ENCODE measurements at regions not wholly inside any gene's neighbourhood (a gene's known extent, or its start where the extent isn't known, plus 50 kb on each side); places are given as distances from the start of the nearest gene placed in this dataset.

DNA sequence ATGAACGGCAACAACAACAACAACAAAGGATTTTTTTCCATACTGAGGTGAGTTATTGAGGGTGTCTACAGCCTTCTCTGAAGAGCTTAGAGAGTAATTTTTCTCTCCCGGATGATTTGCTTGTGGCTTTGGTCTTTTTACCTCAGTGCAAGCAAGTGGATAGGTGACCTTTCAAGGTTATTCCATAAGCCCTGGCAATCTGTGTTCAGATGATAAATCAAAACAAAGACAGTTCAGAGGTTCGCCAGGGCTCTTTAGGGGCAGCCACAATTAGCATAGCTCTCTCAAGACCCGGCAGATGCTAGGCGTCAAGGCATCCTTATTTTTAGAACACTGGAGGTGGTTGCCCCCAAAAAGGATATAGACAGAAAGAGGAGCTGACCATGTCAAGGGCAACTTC lies 417.9 kb upstream of the C9orf72 start:
- no TSS peak for BruUV-seq (replicated peaks)
- Histone ChIP-seq H4K20me1 (ENCODE audit: insufficient read depth) (no peaks in the 10 kb centered on the region), H3K4me3 (no peak overlapping the region), H3K9me3 (ENCODE audit: insufficient read depth, low read depth) (no peaks in the 10 kb centered on the region), H3K4me2 (no peak overlapping the region), H3K9me2 (ENCODE audit: insufficient read depth) (no peaks in the 10 kb centered on the region), H3K27ac (no peak overlapping the region), H3F3A (ENCODE audit: insufficient read depth, low read depth) (no peaks in the 10 kb centered on the region), H2AFZ (no peak overlapping the region), H3K36me3 (ENCODE audit: low read depth) (no peaks in the 10 kb centered on the region), H3K4me1 (replicated peaks; ENCODE audit: insufficient read depth) (no peaks in the 10 kb centered on the region), H3K27me3 (ENCODE audit: insufficient read depth, low read depth) (no peaks in the 10 kb centered on the region), H3K79me2 (ENCODE audit: low read depth) (no peaks in the 10 kb centered on the region)
- ChIA-PET POLR2A (ENCODE audit: unreplicated experiment) (no interaction called here), CTCF (no interaction called here)
- TF ChIP-seq EZH2 (IDR thresholded peaks at IDR 0.05; ENCODE audit: low read depth), result no peak
- TF ChIP-seq, protein P1, sequence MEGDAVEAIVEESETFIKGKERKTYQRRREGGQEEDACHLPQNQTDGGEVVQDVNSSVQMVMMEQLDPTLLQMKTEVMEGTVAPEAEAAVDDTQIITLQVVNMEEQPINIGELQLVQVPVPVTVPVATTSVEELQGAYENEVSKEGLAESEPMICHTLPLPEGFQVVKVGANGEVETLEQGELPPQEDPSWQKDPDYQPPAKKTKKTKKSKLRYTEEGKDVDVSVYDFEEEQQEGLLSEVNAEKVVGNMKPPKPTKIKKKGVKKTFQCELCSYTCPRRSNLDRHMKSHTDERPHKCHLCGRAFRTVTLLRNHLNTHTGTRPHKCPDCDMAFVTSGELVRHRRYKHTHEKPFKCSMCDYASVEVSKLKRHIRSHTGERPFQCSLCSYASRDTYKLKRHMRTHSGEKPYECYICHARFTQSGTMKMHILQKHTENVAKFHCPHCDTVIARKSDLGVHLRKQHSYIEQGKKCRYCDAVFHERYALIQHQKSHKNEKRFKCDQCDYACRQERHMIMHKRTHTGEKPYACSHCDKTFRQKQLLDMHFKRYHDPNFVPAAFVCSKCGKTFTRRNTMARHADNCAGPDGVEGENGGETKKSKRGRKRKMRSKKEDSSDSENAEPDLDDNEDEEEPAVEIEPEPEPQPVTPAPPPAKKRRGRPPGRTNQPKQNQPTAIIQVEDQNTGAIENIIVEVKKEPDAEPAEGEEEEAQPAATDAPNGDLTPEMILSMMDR (conservative IDR thresholded peaks at IDR 0.05), result no peak
- no peak for DNase-seq
- intact Hi-C loops (cut with micrococcal nuclease; ENCODE audit: unreplicated experiment), result no loop called here

DNA sequence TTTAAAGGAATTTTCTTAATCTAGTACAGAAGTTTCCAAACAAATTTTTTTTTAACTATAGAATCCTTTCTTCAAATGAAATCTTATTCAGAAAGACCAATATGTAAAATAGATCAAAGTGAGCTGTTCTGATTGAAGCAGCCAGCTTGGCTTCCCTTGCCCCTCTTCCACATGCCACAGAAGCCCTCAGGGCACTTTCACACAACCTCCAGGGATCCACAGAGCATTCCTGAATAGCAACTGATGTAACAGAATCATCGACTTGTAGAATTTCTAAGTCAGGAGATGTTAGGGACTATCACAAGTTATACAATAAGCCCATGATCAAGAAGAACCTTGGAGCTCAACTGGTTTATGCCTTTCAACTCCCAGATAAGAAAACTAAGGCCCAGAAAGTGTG lies 427.8 kb upstream of the C9orf72 start:
- Histone ChIP-seq H3K36me3 (ENCODE audit: low read depth) (no peaks in the 10 kb centered on the region), H4K20me1 (ENCODE audit: insufficient read depth) (no peaks in the 10 kb centered on the region), H3K4me2 (no peak overlapping the region), H3F3A (ENCODE audit: insufficient read depth, low read depth) (no peaks in the 10 kb centered on the region), H3K9me3 (ENCODE audit: insufficient read depth, low read depth) (no peaks in the 10 kb centered on the region), H3K27ac (no peak overlapping the region), H3K4me3 (no peak overlapping the region), H2AFZ (no peak overlapping the region), H3K4me1 (replicated peaks; ENCODE audit: insufficient read depth) (no peaks in the 10 kb centered on the region), H3K9me2 (ENCODE audit: insufficient read depth) (no peaks in the 10 kb centered on the region), H3K27me3 (ENCODE audit: insufficient read depth, low read depth) (no peaks in the 10 kb centered on the region), H3K79me2 (ENCODE audit: low read depth) (no peaks in the 10 kb centered on the region)
- intact Hi-C loops (cut with micrococcal nuclease; ENCODE audit: unreplicated experiment), result no loop called here
- DNase-seq, result no peak
- POLR2A ChIA-PET (ENCODE audit: unreplicated experiment), result no interaction called here
- no peak for TF ChIP-seq EZH2 (IDR thresholded peaks at IDR 0.05; ENCODE audit: low read depth)
- TF ChIP-seq, protein P1 (conservative IDR thresholded peaks at IDR 0.05), result no peak
- BruUV-seq (replicated peaks), result no TSS peak
- CTCF ChIA-PET, result no interaction called here

DNA sequence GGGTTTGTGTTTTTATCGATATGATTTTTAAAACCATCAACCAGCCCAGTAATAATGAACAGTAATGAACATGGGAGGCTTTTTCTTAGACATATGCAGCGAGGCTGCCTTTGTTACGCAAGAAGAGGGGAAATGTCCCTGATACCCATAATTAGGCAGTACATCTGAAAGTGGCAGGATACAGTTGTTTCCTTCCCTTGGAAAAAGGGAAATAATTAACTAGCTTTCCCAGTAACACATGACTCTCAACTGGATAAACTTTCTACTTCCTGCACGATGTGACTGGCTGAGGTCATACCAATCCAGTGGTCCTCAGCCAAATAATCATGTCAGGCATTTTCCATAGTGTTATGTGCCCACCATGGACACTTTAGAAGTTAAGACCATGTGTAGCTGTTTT lies 431.6 kb upstream of the C9orf72 start:
- H3K9me3 ChIP-seq (ENCODE audit: insufficient read depth, low read depth), result no peaks in the 10 kb centered on the region
- no peaks in the 10 kb centered on the region for H3K4me1 ChIP-seq (replicated peaks; ENCODE audit: insufficient read depth)
- no peaks in the 10 kb centered on the region for H3K36me3 ChIP-seq (ENCODE audit: low read depth)
- no peaks in the 10 kb centered on the region for H4K20me1 ChIP-seq (ENCODE audit: insufficient read depth)
- intact Hi-C loops (cut with micrococcal nuclease; ENCODE audit: unreplicated experiment), result no loop called here
- no peak overlapping the region for H2AFZ ChIP-seq
- H3K27ac ChIP-seq, result no peak overlapping the region
- no peaks in the 10 kb centered on the region for H3F3A ChIP-seq (ENCODE audit: insufficient read depth, low read depth)
- CTCF ChIA-PET, result no interaction called here
- no peaks in the 10 kb centered on the region for H3K9me2 ChIP-seq (ENCODE audit: insufficient read depth)
- no peak for DNase-seq
- H3K4me3 ChIP-seq, result no peak overlapping the region
- H3K79me2 ChIP-seq (ENCODE audit: low read depth), result no peaks in the 10 kb centered on the region
- BruUV-seq (replicated peaks), result no TSS peak
- TF ChIP-seq, protein P1 (conservative IDR thresholded peaks at IDR 0.05), result no peak
- no peak for TF ChIP-seq EZH2 (IDR thresholded peaks at IDR 0.05; ENCODE audit: low read depth)
- no peaks in the 10 kb centered on the region for H3K27me3 ChIP-seq (ENCODE audit: insufficient read depth, low read depth)
- H3K4me2 ChIP-seq, result no peak overlapping the region
- POLR2A ChIA-PET (ENCODE audit: unreplicated experiment), result no interaction called here

Data from PC-9 (cell line).